Caki2 (cell line): ENCODE measurements at regions not wholly inside any gene's neighbourhood (a gene's known extent, or its start where the extent isn't known, plus 50 kb on each side); places are given as distances from the start of the nearest gene placed in this dataset.

Experiments
- DNase-seq: peaks from one replicate; pipeline ENCODE4 v3.0.0-alpha.2; 2015; ENCODE audit warnings: low read depth
- in situ Hi-C: cut with HindIII; loops from 2 replicates; pipeline ENCODE4 v1.10.0; 2016; ENCODE audit warnings: low sequenced_read_pairs, low pct_unique_long_range_greater_than_20kb, mixed read lengths

- in situ Hi-C loops = no loop called here
- DNase-seq = no peak
Measured at GRCh38 chrX:5829469-5829868, 399.2 kb downstream of the NLGN4X start.

- no peak for DNase-seq
- in situ Hi-C loops = no loop called here
Measured at GRCh38 chrX:5829060-5829459, 399.6 kb downstream of the NLGN4X start.

- DNase-seq = no peak
- in situ Hi-C loops = no loop called here
Measured at GRCh38 chrX:5823903-5824302, 404.8 kb downstream of the NLGN4X start.

- no peak for DNase-seq
- in situ Hi-C loops = no loop called here
Measured at GRCh38 chrX:5810636-5811035, 418.0 kb downstream of the NLGN4X start.

- in situ Hi-C loops = no loop called here
- DNase-seq = no peak
Measured at GRCh38 chrX:5807181-5807580, 421.5 kb downstream of the NLGN4X start.

- no peak for DNase-seq
- in situ Hi-C loops = no loop called here
Measured at GRCh38 chrX:5802391-5802790, 426.3 kb downstream of the NLGN4X start.

- DNase-seq = no peak
- in situ Hi-C loops = no loop called here
Measured at GRCh38 chrX:5791721-5792120, 436.9 kb downstream of the NLGN4X start.

- in situ Hi-C loops = no loop called here
- DNase-seq = no peak
Measured at GRCh38 chrX:5788910-5789309, 439.8 kb downstream of the NLGN4X start.

GRCh38 chrX:5780821-5781220, 447.8 kb downstream of the NLGN4X start:
- in situ Hi-C loops = no loop called here
- no peak for DNase-seq

GRCh38 chrX:5775846-5776430, 452.7 kb downstream of the NLGN4X start:
- in situ Hi-C loops = no loop called here
- DNase-seq = no peak

- in situ Hi-C loops = no loop called here
- DNase-seq = no peak
Measured at GRCh38 chrX:5774446-5774845, 454.2 kb downstream of the NLGN4X start.

GRCh38 chrX:5771441-5771840, 457.2 kb downstream of the NLGN4X start:
- in situ Hi-C loops = no loop called here
- no peak for DNase-seq

- in situ Hi-C loops = no loop called here
- no peak for DNase-seq
Measured at GRCh38 chrX:5756616-5757015, 472.1 kb downstream of the NLGN4X start.

GRCh38 chrX:5753291-5753690, 475.4 kb downstream of the NLGN4X start:
- in situ Hi-C loops = no loop called here
- DNase-seq = no peak

- DNase-seq = no peak
- in situ Hi-C loops = no loop called here
Measured at GRCh38 chrX:5752831-5753230, 475.8 kb downstream of the NLGN4X start.

- no peak for DNase-seq
Measured at GRCh38 chrX:5748586-5749150, 480.0 kb downstream of the NLGN4X start.

GRCh38 chrX:5746231-5746630, 482.4 kb downstream of the NLGN4X start:
- in situ Hi-C loops = no loop called here
- DNase-seq = no peak

More at GRCh38 chrX:5748586-5749150, 480.0 kb downstream of the NLGN4X start:
- in situ Hi-C loops = no loop called here

- no peak for DNase-seq
- in situ Hi-C loops = no loop called here
Measured at GRCh38 chrX:5733501-5733900, 495.2 kb downstream of the NLGN4X start.

GRCh38 chrX:5730556-5730955, 498.1 kb downstream of the NLGN4X start:
- in situ Hi-C loops = no loop called here
- no peak for DNase-seq

- DNase-seq = no peak
- in situ Hi-C loops = no loop called here
Measured at GRCh38 chrX:5726224-5726623, 502.4 kb downstream of the NLGN4X start.
